Esophagus mucosa (tissue), 1 donor: ENCODE measurements at regions not wholly inside any gene's neighbourhood (a gene's known extent, or its start where the extent isn't known, plus 50 kb on each side); places are given as distances from the start of the nearest gene placed in this dataset.

Experiments used
- ATAC-seq: fragments of 200-7000 bp; cut with Tn5 transposase; one replicate; pipeline ENCODE4 v1.9.1; 2020
- donor health status: DM: yes; HTN: yes; CAD: no.

DNA sequence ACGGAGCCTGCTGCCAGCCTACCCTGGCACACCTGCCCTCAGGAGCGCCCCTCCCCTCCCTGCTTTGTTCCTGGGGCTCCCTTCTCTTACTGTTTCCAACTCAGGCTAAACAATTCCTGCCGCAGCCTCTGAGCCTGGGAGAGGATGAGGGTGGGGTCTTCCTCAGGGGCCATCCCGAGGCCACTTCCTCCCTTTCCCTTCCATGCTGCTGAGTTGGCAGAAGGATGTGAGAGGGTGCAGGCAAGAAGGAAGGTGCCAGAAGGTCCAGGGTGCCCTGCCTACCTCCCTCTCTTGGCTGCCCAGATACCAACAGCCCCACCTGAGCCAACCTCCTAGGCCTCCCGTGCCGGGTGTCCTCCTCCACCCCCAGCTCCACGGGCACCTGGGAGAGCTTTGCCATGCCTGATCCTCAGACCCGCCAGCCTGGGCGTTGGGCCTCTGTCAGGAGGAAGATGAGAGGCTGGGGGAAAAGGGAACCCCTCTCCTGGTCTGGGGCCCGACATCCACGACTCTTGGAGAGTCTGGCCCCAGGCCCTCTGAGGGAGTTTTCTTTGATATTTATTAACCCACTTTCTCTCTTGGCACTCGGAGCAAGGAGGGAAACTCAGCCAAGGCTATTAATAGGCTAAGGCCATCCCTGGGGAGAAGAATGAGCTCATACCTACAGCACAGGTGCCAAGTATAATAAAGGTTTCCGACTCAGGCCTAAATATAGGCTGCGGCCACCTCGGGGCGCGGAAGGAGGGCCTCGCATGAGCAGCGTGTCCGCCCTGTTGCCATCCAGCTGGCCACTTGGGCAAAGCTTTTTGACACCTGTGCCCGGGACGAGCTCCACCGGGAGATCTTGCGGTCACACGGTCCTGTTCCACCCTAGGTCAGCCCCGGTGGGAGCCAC is 232.0 kb downstream of the ENGASE start:
- no peak for ATAC-seq

DNA sequence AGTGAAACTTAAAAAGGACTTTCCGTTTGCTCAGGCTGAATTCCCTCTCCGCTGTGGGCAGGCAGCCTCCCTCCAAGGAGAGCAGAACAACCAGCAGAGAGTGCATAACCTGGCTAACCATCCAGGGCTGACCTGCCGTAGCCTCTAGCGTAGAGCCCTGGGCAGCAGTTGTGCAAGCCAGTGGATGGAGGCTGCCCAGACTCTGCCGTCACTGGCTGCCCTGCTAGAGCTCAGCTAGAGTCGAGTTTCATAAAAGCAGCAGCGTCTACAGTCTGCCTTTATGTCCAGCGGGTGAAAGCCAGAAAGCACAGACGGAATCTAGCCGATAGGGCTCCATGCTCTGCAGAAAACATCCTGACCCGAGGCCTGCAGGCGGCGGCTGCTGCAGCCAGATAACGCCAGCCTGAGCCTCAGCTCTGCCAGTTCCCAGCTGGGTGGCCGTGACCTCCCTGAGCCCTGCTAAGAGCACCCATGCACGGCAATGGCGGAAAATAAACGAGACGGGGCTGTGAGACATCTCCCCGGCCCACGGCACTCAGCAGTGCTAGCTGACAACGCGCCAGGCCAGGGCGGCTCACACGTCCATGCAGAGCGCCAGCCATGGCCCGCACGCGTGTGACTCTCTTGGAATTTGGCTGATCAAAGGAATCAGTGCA is 231.3 kb downstream of the ENGASE start:
- ATAC-seq, result no peak

- ATAC-seq, result no peak
These were observed 230.7 kb downstream of the ENGASE start for GRCh38 chr17:79305376-79305767.

DNA sequence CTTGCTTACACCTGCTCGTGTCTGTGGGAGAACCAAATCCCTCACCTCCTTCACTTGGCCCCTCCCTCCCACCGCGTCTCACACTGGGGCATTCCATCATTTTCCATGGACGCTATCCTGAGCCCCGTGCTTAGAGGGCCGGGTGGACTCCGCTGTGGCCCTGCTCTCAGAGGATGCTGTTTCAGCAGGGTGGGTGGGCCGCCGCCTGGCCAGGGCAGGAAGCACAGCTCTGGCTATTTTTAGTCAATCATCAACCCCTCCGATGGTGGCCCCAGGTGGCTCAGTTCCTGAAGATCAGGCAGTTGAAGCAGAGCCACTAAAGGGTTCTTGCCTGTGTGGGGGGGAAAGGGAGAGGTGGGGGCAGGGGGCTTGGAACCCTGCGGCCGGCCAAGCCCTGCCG is 230.3 kb downstream of the ENGASE start:
- ATAC-seq, result no peak

- ATAC-seq, result no peak
These were observed 229.1 kb downstream of the ENGASE start for GRCh38 chr17:79303641-79304205.

- no peak for ATAC-seq
These were observed 226.8 kb downstream of the ENGASE start for GRCh38 chr17:79301469-79301868.

GRCh38 chr17:79299349-79299748 is 224.7 kb downstream of the ENGASE start:
- ATAC-seq, result no peak

- no peak for ATAC-seq
These were observed 224.2 kb downstream of the ENGASE start for GRCh38 chr17:79298799-79299198.

DNA sequence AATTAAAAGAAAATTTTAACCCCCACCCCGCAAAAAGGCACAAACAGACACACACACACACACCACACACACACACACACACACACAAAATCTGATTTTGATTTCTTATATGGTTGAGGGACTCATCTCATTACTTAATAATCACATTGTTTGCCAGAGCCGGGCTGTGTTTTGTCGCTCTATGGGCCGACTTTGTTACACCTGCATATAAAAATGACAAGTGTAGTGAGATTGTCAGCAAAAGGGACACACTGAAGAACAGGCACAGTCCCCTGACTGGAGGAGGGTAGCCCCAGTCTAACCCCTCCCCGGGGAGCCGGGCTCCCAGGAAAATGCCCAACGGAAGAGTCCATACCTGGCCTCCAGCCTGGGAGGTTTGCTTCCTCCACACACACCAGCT is 221.6 kb downstream of the ENGASE start:
- no peak for ATAC-seq

DNA sequence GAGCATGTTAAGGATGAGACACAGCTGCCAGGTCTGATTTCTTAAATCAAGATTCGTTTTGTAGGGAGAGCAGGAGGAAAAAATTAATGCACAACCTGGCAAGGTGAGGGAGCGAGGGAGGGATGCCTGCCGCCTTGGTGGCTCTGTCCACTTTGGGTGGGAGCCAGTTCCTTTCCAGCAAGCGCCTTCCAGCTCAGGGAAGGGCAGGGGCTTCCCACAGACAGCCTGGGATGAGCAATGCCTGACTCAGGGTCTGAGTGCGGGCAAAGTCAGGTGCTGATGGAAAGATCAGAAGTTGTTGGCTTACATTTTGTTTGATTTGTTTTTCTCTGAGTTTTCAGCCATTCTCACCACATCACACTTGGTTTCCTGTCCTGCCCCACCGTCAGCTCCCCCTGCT is 220.7 kb downstream of the ENGASE start:
- ATAC-seq, result no peak

DNA sequence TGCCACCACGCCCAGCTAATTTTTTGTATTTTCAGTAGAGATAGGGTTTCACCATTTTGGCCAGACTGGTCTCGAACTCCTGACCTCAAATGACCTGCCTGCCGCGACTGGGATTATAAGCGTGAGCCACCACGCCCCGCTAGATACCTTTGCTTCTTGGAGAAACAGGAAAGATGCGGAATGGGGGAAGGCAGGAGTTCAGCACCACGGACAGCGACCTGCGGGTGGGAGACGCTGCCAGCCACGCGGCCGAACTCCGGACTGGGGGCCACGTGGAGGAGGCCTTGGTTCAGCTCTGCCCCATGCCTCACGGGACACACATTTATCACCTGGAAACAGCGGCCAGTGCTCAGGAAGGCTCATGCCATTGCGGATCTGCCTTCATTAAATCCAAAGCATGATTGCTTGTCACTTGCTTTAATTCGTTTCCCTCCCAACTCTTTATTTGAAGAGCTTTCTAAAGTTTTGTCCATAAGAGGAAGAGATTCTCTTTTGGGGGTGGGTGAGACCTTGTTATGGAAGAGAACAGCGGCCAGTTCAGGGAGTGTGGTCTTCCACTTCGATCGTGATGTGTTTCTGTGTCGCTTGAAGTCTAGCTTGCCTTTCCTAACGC is 219.9 kb downstream of the ENGASE start:
- no peak for ATAC-seq

DNA sequence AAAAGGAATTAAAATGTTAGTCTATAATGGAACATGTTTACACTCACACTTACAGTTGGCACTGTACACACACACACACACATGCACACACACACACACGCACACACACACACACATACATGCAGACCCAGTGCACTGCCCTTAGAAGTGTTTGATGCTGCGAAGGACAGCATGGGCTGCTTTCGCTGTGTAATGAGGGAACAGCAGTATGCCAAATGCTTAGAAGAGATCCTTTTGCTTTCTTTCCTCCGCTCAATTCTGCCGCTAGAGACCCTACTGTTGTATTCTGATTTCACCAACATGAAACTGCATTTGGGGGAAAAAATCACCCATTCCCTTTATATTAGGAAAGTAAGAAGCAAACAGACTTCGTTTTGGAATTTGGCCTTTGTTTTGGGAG is 217.9 kb downstream of the ENGASE start:
- no peak for ATAC-seq

DNA sequence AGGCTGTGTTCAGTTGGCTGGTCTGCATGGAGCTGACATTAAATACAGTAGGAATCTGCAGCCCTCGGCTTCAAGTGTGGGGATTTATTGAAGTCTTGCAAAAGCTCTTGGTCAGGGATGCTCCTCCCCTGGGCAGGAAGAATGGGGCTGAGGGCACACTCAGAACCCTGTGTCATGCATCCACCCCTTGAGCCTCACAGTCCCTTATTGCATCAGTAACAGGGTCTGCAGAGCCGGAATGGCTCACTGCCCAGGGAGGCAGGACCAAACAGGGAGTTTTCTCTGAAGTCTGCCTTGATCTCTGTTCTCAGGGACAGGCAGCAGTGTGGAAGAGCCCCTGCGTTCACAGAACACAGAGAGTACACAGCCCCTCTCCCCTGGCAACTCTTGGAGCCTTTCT is 216.8 kb downstream of the ENGASE start:
- peak; percentile 22 for ATAC-seq

DNA sequence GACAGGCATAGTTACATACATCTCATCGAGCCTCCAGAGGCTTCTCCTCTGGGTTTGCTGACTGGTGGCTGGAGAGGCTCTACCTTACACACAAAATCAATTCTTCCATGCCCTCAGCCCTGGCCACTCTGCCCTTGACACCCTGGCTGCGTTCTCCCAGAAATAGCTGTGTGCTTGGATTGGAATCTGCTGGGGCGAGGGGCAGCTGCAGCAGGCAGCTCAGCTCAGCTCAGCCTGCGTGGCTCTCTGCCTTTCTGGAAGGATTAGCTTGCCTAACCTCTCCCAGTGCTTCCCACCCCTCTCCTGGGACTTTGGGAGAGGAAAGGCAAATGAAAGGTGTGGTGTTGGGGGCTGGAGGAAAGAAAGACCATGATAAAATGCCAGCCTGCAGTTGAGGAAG is 216.1 kb downstream of the ENGASE start:
- no peak for ATAC-seq

DNA sequence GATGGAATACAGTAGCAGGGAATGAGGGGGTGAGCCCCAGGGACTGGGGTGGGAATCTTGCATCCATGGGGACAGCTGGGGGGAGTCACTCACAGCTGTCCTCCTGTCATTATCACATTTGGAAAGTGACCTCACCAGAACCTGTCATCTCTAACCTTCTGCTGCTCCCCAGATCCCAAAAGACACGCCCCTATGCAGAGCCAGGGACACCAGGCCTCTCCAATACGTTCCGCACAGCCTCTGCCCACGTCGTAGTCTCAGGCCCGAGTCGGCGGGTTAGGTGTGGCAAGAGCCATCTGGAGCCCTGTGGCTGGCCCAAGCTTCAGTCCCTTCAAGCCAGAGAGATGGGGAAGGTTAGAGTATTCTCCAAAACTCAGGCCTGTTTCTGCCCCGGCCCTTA is 214.3 kb downstream of the ENGASE start:
- ATAC-seq, result no peak

- ATAC-seq, result no peak
These were observed 211.8 kb downstream of the ENGASE start for GRCh38 chr17:79286440-79286839.

- ATAC-seq, result no peak
These were observed 211.3 kb downstream of the ENGASE start for GRCh38 chr17:79285973-79286372.

DNA sequence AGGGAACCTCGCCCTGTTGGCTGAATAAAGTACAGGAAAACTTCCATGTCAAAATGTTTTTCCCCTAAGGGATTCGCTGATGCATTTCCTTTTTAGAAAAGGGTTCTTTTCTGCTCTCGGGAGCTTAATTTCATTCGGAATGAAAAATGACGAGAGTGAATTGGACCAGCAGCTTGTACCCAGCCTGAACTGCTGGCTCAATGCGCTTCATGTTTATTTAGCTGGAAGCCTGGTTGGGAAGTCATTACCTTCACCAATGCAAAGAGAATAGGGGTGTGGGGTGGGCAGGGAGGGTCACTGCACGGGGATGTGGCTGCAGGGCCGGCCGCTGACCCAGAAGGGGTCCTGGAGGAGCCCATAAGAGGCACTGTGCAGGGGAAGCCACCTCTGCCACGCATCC is 207.7 kb downstream of the ENGASE start:
- ATAC-seq, result no peak

DNA sequence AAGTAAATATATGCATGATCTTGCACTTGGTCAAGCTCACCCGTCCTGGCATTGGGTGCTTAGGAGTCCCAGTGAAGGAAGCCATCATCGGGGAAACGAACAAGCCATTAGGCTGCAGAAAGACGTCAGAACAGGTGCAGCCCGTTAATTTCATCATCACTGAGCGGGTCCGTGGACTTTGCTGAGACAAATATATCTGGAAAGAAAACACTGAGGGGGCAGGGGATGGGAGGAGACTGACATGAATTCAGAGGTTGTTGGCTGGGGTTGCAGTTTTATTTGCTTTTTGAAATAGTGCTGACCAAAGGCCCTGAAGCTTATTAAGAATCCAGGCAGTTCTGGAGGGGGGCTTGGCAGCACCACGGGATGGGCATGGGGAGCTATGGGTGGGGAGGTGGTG is 207.2 kb downstream of the ENGASE start:
- no peak for ATAC-seq

DNA sequence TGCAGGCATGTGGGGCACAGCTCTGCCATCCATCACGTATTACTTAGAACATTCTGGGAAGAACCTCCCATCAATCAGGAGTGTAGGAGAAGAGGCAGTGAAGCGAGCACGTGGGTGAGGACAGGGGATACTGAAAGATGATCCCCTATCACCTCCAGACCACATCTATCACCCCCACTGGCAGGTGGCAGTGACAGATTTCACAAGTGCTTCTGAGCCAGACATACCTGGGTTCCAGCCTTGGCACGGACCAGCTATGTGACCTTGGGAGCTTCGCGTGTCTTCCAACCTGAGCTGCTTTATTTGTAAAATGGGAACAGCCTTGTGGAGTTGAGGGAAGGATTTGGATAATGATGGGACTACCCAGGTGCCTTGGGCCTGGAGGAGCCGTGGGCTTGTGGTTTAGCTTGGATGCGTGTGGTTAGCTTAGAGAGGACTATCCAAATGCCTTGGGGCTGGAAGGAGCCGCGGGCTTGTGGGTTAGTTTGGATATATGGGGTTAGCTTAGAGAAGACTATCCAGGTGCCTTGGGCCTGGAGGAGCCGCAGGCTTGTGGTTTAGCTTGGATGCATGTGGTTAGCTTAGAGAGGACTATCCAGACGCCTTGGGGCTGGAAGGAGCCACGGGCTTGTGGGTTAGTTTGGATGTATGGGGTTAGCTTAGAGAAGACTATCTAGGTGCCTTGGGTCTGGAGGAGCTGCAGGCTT is 206.4 kb downstream of the ENGASE start:
- ATAC-seq, result no peak

DNA sequence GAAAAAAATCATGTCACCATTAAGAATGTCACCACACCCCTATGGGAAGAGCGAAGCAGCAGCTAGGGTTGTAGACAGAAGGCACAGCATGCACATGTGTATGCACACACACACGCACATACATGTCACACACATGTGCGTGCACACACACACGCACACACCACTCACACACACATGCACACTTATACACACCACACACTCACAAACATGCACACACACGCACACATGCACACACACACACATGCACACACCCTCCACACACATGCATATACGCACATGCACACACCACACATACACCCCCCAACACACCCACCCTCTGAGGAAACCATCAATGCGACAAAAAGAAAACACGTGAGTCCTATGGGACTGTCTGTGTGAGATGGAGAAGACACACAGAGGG is 205.4 kb downstream of the ENGASE start:
- ATAC-seq, result no peak

- no peak for ATAC-seq
These were observed 204.7 kb downstream of the ENGASE start for GRCh38 chr17:79279320-79279719.

DNA sequence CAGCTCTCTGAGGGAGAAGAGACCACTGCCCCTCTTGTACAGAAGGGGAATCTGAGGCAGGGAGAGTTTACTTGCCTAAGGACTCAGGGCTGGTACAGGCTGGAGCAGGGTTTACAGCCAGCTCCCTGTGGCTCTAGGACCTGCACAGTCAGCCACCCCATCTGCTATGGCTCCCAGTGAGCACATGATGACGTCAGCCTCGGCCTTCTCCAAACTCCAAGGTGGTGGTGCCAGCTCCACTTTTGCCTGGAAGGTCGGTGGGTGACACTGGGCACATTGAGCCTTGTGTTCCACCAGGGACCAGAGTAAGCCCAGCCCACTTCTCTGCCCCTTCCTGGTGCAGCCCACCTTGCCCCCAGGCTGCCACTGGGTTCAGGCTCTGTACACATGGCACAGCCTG is 202.2 kb downstream of the ENGASE start:
- ATAC-seq, result no peak
